NCI-H2171 treated with DMSO at 0.1 percent for 48 hours (cell line): ENCODE measurements at regions not wholly inside any gene's neighbourhood (a gene's known extent, or its start where the extent isn't known, plus 50 kb on each side); places are given as distances from the start of the nearest gene placed in this dataset.

Experiments
- DNase-seq: peaks from one replicate; lab custom pipeline; 2025; lab: John Stamatoyannopoulos, UW

- DNase-seq: no peak
These were observed 93.4 kb downstream of the ABHD5 start for GRCh38 chr3:43783987-43784639.

GRCh38 chr3:43784640-43785011 is 93.9 kb downstream of the ABHD5 start:
- no peak for DNase-seq

GRCh38 chr3:43785551-43785950 is 94.8 kb downstream of the ABHD5 start:
- no peak for DNase-seq

- DNase-seq: no peak
These were observed 95.4 kb downstream of the ABHD5 start for GRCh38 chr3:43786102-43786501.

GRCh38 chr3:43786526-43787305 is 96.0 kb downstream of the ABHD5 start:
- no peak for DNase-seq

- DNase-seq: no peak
These were observed 96.6 kb downstream of the ABHD5 start for GRCh38 chr3:43787330-43787729.

- no peak for DNase-seq
These were observed 98.3 kb downstream of the ABHD5 start for GRCh38 chr3:43789028-43789427.

GRCh38 chr3:43790060-43790459 is 99.3 kb downstream of the ABHD5 start:
- no peak for DNase-seq

- no peak for DNase-seq
These were observed 99.7 kb downstream of the ABHD5 start for GRCh38 chr3:43790476-43790875.

- no peak for DNase-seq
These were observed 100.5 kb downstream of the ABHD5 start for GRCh38 chr3:43791246-43791645.

GRCh38 chr3:43792904-43793303 is 102.2 kb downstream of the ABHD5 start:
- no peak for DNase-seq

GRCh38 chr3:43793648-43794372 is 103.1 kb downstream of the ABHD5 start:
- no peak for DNase-seq

- no peak for DNase-seq
These were observed 104.0 kb downstream of the ABHD5 start for GRCh38 chr3:43794776-43795175.

GRCh38 chr3:43795491-43795890 is 104.8 kb downstream of the ABHD5 start:
- DNase-seq: no peak

- DNase-seq: no peak
These were observed 105.4 kb downstream of the ABHD5 start for GRCh38 chr3:43796041-43796596.

- DNase-seq: no peak
These were observed 107.1 kb downstream of the ABHD5 start for GRCh38 chr3:43797794-43798193.

GRCh38 chr3:43810797-43811196 is 120.1 kb downstream of the ABHD5 start:
- DNase-seq: no peak

- DNase-seq: no peak
These were observed 123.7 kb downstream of the ABHD5 start for GRCh38 chr3:43814461-43814860.

GRCh38 chr3:43816372-43816771 is 125.6 kb downstream of the ABHD5 start:
- no peak for DNase-seq

- DNase-seq: no peak
These were observed 126.3 kb downstream of the ABHD5 start for GRCh38 chr3:43817064-43817463.

GRCh38 chr3:43817825-43818224 is 127.1 kb downstream of the ABHD5 start:
- DNase-seq: no peak

- no peak for DNase-seq
These were observed 127.5 kb downstream of the ABHD5 start for GRCh38 chr3:43818229-43818628.
